ENCODE measurements at regions not wholly inside any gene's neighbourhood (a gene's known extent, or its start where the extent isn't known, plus 50 kb on each side); places are given as distances from the start of the nearest gene placed in this dataset.

DNA sequence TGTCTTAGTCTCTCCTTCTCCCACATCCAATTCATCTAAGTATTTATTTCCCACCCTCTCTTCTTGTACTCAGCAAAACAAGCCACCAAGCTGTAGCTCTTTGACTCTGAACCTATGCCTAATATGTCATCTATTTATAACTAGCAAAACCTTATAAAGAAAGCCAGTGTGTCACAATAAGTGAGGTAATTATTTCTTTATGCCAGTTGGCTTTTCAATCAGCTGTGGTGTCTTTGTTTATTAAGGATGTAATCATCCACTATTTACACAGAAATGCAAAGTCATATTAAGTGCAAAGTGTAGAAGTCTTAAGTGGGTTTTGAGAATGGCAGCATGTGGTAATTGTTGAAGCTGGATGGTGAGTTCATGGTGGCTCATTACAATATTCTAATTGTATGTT lies 215.2 kb upstream of the HTR1E start:
- Histone ChIP-seq H3K4me3 (replicated peaks; ENCODE audit: insufficient read depth, low read length) (no peak overlapping the region), H3K27ac (replicated peaks) (no peak overlapping the region), H3K27me3 (ENCODE audit: insufficient read depth, poor library complexity, severe bottlenecking) (no peaks in the 10 kb centered on the region)
- TF ChIP-seq, protein P1, sequence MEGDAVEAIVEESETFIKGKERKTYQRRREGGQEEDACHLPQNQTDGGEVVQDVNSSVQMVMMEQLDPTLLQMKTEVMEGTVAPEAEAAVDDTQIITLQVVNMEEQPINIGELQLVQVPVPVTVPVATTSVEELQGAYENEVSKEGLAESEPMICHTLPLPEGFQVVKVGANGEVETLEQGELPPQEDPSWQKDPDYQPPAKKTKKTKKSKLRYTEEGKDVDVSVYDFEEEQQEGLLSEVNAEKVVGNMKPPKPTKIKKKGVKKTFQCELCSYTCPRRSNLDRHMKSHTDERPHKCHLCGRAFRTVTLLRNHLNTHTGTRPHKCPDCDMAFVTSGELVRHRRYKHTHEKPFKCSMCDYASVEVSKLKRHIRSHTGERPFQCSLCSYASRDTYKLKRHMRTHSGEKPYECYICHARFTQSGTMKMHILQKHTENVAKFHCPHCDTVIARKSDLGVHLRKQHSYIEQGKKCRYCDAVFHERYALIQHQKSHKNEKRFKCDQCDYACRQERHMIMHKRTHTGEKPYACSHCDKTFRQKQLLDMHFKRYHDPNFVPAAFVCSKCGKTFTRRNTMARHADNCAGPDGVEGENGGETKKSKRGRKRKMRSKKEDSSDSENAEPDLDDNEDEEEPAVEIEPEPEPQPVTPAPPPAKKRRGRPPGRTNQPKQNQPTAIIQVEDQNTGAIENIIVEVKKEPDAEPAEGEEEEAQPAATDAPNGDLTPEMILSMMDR (IDR thresholded peaks at IDR 0.05; ENCODE audit: insufficient read depth, low read length), result no peak
- TF ChIP-seq, protein P2, sequence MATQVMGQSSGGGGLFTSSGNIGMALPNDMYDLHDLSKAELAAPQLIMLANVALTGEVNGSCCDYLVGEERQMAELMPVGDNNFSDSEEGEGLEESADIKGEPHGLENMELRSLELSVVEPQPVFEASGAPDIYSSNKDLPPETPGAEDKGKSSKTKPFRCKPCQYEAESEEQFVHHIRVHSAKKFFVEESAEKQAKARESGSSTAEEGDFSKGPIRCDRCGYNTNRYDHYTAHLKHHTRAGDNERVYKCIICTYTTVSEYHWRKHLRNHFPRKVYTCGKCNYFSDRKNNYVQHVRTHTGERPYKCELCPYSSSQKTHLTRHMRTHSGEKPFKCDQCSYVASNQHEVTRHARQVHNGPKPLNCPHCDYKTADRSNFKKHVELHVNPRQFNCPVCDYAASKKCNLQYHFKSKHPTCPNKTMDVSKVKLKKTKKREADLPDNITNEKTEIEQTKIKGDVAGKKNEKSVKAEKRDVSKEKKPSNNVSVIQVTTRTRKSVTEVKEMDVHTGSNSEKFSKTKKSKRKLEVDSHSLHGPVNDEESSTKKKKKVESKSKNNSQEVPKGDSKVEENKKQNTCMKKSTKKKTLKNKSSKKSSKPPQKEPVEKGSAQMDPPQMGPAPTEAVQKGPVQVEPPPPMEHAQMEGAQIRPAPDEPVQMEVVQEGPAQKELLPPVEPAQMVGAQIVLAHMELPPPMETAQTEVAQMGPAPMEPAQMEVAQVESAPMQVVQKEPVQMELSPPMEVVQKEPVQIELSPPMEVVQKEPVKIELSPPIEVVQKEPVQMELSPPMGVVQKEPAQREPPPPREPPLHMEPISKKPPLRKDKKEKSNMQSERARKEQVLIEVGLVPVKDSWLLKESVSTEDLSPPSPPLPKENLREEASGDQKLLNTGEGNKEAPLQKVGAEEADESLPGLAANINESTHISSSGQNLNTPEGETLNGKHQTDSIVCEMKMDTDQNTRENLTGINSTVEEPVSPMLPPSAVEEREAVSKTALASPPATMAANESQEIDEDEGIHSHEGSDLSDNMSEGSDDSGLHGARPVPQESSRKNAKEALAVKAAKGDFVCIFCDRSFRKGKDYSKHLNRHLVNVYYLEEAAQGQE (IDR thresholded peaks at IDR 0.05; ENCODE audit: insufficient replicate concordance, low read depth), result no peak
- TF ChIP-seq SPI1 (IDR thresholded peaks at IDR 0.05; ENCODE audit: borderline replicate concordance, low read depth) (no peak), GABPA (IDR thresholded peaks at IDR 0.05; ENCODE audit: low read depth) (no peak), POLR2AphosphoS5 (IDR thresholded peaks at IDR 0.05; ENCODE audit: low read depth) (no peak)
- DNase-seq (ENCODE audit: low read depth in 1 of 2, low spot score in 1 of 2), result no peak

DNA sequence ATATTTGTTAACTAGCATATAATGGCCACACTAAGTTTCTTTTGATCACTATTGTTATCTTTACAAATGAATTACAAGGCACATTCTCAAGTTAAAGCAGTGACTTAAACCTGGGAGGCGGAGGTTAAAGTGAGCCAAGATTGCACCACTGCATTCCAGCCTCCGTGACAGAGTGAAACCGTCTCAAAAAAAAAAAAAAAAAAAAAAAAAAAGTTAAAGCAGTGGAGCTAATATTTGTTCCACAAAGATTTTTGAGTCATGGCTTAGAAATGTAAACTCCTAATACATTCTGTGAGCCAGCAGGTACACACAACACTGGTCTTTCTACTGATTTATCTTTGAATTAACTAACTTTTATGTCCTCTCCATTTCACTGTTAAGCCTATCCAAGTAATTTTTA lies 221.7 kb upstream of the HTR1E start:
- no peak for TF ChIP-seq GABPA (IDR thresholded peaks at IDR 0.05; ENCODE audit: low read depth)
- TF ChIP-seq, protein P2 (IDR thresholded peaks at IDR 0.05; ENCODE audit: insufficient replicate concordance, low read depth), result no peak
- TF ChIP-seq SPI1 (IDR thresholded peaks at IDR 0.05; ENCODE audit: borderline replicate concordance, low read depth), result no peak
- TF ChIP-seq, protein P1 (IDR thresholded peaks at IDR 0.05; ENCODE audit: insufficient read depth, low read length), result no peak
- TF ChIP-seq POLR2AphosphoS5 (IDR thresholded peaks at IDR 0.05; ENCODE audit: low read depth), result no peak
- DNase-seq (ENCODE audit: low read depth in 1 of 2, low spot score in 1 of 2), result no peak
- Histone ChIP-seq H3K4me3 (replicated peaks; ENCODE audit: insufficient read depth, low read length) (no peak overlapping the region), H3K27me3 (ENCODE audit: insufficient read depth, poor library complexity, severe bottlenecking) (no peaks in the 10 kb centered on the region), H3K27ac (replicated peaks) (no peak overlapping the region)

DNA sequence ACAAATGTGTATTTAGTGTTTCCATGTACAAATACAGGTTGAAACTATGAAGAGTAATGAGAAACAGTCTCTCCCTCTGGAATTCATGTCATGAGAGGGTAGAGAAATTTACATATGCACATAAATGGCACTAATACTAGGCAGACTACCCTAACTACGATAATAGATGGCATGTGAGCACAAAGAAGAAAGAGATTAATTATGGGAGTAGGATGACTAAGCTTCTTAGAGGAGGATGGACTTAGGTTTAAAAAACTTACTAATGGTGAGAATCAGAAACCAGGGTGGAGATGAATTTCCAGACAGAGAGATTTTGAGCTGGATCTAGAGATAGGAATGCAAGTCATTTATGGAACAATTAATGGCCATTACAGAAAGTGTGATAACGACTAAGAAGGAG lies 225.3 kb upstream of the HTR1E start:
- TF ChIP-seq SPI1 (IDR thresholded peaks at IDR 0.05; ENCODE audit: borderline replicate concordance, low read depth), result no peak
- TF ChIP-seq POLR2AphosphoS5 (IDR thresholded peaks at IDR 0.05; ENCODE audit: low read depth), result no peak
- TF ChIP-seq, protein P1 (IDR thresholded peaks at IDR 0.05; ENCODE audit: insufficient read depth, low read length), result no peak
- TF ChIP-seq, protein P2 (IDR thresholded peaks at IDR 0.05; ENCODE audit: insufficient replicate concordance, low read depth), result no peak
- TF ChIP-seq GABPA (IDR thresholded peaks at IDR 0.05; ENCODE audit: low read depth), result no peak
- no peak overlapping the region for H3K4me3 ChIP-seq (replicated peaks; ENCODE audit: insufficient read depth, low read length)
- no peak overlapping the region for H3K27ac ChIP-seq (replicated peaks)
- no peak for DNase-seq (ENCODE audit: low read depth in 1 of 2, low spot score in 1 of 2)
- H3K27me3 ChIP-seq (ENCODE audit: insufficient read depth, poor library complexity, severe bottlenecking), result no peaks in the 10 kb centered on the region
